Neural progenitor cell (in vitro differentiated cells): ENCODE measurements at regions not wholly inside any gene's neighbourhood (a gene's known extent, or its start where the extent isn't known, plus 50 kb on each side); places are given as distances from the start of the nearest gene placed in this dataset.

Source experiments
- EZH2 ChIP-seq: fragments of 200-600 bp; sonication (generic); IDR thresholded peaks from 2 replicates; pipeline ENCODE4 v1.6.1; 2017; ENCODE audit warnings: antibody characterized with exemption, mild to moderate bottlenecking, moderate library complexity
- EZH2phosphoT487 ChIP-seq: fragments of 200-600 bp; sonication (generic); IDR thresholded peaks from 2 replicates; pipeline ENCODE4 v1.6.1; 2017; ENCODE audit warnings: antibody characterized with exemption

DNA sequence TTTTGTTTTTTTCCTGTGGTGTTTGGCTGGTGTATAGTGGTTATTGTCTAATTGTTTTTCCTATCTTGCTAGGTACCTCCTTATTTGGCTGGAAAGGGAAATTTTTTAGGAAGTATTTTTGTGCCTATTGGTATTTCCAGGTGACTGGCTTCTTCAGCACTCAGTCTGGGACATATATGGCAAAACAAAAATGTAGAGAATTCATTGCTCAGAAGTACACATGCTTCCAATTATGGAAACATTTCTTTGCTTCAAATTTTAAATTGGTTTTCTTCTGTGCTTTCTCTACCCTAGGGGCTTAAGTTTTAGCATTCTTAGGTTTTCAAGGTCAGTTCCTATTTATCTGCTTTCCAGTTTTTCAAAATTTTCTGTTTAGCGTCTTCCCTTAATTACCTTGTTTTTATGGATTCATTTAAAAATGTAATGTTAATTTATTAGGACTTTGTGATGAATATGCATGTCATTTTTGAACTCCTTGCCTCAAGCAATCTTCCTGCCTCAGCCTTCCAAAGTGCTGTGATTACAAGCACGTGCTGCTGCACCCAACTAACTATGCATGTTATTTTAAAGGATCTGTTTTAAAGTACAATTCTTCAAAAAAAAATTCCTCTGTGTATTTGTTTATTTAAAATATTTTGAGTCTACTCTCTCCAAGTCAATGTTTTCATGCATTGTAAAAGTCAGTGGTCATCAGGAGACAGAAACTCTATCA lies 231.9 kb upstream of the DPPA4 start:
- TF ChIP-seq EZH2phosphoT487 (no peak), EZH2 (no peak)
